ENCODE measurements at regions not wholly inside any gene's neighbourhood (a gene's known extent, or its start where the extent isn't known, plus 50 kb on each side); places are given as distances from the start of the nearest gene placed in this dataset.

DNA sequence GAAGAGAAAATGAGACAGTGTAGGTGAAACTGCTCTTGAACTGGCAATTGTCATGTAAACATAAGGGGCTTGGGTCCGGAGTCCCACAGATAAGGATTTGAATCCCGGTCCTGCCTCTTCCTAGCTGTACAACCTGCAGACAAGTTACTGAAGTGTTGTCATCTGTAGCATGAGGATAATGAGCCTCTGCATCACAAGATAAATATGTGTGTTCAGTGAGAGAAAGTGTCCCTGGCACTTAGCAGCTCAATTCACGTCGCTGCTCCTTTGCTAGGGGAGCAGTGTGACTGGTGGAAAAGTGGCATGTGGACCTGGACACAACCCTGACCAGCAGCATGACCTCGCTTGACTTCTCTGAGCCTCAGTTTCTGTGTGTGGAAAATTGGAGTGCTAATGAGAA lies 73.7 kb upstream of the NECTIN1 start:
- no peak for DNase-seq (ENCODE audit: low read depth in 4 of 4, low spot score in 2 of 4)

DNA sequence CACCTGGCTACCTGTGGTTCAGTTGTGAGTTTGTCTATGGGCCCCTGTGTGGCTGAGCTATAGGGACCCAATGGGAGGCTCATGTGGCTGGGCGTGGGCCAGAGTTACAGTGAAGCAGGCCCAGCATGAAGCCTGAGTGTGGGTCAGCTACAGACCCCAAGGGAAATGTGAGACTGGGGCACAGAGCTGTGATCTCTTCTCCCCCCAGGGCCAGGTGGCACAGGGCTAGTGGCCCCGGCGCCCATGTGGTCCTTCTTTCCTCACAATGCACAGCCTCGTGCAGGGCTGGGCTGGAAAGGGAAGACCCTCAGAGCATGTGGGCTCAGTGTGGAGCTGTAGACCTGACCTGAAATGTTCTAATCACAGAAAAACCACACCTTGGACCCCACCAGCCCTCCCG lies 71.6 kb upstream of the NECTIN1 start:
- no peak for DNase-seq (ENCODE audit: low read depth in 4 of 4, low spot score in 2 of 4)

DNA sequence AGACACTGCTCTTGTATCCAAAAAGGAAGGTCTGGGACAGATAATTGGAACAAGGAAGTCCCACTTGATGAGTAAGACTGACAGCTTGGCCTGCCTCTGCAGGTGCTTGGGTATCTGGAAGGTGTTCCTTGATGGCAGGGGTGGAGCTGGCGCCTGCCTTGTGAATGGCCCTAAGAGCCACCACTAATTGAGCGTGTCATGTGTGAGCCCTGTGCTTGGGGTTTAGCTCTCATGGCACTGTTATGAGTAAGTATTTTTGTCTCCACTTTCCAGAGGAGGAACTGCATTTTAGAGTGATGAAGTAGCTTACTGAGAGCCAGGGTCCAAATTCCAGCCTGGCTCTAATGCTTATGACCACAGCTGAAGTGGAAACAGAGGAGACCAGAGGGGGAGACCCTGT lies 71.2 kb upstream of the NECTIN1 start:
- no peak for DNase-seq (ENCODE audit: low read depth in 4 of 4, low spot score in 2 of 4)

DNA sequence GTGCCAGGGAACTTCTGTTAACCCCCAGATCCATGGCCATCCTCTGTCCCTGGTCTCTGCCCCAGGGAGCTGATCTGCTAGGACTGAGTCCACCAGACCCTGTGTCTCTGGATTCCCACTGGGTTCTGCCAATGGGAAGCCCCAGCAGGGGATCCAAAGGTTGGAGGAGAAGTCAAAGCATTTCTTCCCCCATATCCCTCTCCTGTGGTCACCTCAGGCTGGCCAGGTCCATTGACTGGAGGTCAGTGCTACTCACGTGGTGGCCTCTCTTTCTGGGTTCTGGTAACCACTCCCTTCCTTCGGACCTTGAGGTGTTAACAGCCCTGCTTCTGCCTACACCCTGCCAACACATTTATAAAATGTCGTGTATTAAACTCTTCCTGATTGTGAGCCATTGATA lies 69.7 kb upstream of the NECTIN1 start:
- no peak for DNase-seq (ENCODE audit: low read depth in 4 of 4, low spot score in 2 of 4)

DNA sequence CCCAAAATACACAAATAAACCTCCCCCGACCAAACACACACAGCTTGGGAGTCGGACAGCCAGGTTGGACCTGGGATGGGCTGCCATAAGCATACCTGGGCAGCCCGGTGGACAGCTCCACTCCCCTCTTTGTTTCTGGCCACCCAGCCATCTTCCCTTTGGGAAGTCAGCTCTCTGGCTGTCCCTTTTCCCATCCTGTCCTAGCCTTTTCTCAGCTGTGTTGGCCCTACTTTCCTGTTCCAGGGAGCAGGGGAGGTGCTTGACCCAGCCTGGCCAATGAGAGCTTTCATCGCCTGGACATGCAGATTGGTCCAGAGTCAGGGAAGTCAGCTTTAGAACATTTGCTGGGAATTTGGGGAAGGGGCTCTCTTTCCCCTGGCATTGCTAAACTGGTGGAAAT lies 68.7 kb upstream of the NECTIN1 start:
- no peak for DNase-seq (ENCODE audit: low read depth in 4 of 4, low spot score in 2 of 4)

DNA sequence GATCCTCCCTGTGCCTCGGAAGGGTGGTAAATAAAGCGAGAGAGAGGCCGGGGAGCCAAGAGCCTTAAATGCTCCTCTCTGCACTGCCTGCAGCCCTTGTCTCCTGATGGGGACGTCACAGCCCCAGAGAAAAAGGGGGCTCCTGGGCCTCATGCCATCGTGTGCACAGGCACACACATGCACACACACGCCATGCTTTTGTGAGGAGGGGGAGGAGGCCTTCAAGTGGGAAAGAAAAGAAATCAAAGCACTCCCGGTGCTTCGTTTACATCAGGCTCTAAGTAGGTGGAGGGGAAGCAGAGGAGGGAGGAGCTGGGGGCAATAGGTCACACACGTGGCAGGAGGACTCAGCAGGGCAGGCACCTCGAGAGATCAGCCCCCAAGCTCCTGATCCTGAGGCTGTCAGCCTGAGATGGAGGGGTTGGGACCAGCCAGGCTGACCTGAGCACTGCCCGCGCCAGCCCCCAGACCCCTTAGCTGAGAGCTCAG lies 68.2 kb upstream of the NECTIN1 start:
- DNase-seq (ENCODE audit: low read depth in 4 of 4, low spot score in 2 of 4), result no peak

DNA sequence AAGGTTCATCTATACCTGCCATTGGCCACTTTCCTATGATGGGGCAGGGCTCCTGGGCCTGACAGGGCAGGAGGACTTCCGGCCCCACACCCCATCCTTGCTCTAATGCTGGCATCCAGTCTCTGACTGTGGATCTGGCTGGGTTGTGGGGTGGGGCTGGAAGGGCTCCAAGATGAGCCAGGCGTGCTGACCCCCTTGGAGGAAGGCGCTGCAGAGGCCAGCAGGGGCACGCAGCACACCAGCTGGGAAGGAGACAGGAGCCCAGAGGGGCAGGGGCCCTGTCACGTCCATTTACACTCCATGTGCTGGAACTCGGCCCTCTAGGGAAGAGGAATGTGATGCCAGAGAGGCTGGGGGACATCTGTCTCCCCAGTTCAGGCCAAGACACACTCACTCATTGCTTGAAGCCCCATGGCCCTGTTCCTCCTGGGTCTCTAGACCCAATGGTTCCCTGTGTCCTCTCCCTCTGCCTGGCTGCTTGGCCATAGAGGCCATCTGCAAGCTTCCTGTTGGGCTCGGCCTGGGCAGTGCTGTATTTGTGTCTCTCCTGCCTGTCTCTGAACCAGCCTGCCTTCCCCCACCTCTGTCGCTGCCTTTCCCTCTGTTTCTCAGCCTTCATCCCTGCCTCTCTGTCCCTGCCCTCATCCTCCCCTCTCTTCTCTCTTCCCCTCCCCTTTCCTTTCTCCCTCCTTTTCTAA lies 67.5 kb upstream of the NECTIN1 start:
- DNase-seq (ENCODE audit: low read depth in 4 of 4, low spot score in 2 of 4), result no peak

DNA sequence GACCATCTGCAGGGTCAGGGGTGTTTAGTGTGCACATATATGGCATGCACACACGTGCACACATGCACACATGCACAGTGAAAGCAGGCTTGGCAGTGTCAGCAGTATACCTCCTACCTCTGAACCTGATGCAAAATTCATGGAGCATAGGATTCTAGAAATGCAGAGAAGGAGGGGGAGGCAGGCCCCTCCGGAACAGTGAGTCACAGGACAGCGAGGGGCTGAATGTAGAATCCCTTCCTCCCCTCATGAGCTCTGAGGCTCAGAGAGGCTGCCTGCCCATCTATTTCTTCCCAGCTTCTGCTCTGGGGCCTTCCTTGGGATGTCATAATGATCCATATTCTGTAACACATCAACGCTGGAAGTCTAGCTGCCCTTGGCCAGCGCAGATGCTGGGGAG lies 66.7 kb upstream of the NECTIN1 start:
- DNase-seq (ENCODE audit: low read depth in 4 of 4, low spot score in 2 of 4), result no peak

DNA sequence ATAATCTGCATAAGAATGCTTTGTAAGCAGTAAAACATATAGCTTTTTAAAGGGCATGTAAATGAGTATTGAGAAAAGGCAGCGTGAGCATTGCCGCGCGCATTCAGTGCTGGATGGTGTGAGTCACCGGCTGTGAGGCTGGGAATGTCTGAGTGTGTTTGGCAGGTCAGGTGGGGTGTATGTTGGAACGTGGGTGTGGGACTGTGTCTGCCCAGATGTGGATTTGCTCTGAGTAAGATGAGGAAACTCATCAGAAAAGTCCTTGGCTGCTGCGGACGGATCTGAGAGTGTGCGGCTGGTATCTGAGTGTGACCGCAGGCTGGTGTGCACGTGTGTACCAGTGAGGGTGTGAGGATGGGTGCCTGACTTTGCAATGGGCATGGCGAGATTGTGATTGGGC lies 66.2 kb upstream of the NECTIN1 start:
- no peak for DNase-seq (ENCODE audit: low read depth in 4 of 4, low spot score in 2 of 4)

DNA sequence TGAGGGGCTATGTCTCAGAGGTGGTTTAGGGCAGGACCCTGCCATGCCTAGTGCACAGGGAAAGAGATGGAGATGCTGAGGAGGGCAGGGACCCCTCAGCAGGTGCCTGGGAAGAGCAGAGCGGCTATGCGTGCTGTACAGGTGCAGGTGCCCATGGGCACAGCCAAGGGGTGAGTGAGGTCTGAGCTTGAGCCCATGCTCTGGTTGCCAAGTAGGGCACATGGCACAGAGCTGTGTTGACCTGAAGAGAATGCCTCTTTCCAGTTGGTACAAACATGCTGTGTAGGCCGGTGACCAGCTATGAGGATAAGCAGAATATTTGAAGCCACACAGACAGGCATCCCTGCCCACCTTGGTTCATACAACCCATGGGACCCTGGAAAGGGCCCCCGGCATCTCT lies 65.8 kb upstream of the NECTIN1 start:
- DNase-seq (ENCODE audit: low read depth in 4 of 4, low spot score in 2 of 4), result no peak

DNA sequence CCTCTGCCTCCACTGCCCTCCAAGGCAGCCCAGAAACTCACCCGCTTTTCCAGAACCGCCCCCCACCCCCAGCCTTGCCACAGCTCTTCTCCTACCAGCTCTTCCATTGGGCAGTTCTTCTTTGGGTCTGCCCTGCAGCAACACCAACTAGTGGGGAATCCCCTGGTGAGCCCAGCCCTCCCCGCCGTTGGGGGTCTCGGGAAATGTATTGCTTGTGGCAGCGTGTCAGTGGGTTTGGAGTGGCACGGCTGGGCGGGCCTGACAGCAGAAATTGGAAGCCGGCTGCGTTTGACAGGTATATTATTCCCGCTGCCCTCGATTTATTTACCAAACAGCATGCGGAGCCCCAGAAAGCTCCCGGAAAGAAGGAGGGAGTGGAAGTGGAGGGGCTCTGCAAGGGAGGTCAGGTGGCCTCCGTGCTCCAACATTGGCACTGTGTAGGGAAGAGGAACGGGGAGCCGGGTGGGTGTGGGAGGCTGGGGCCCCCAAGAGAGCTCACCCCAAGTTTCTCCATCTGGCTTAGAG lies 65.2 kb upstream of the NECTIN1 start:
- no peak for DNase-seq (ENCODE audit: low read depth in 4 of 4, low spot score in 2 of 4)

DNA sequence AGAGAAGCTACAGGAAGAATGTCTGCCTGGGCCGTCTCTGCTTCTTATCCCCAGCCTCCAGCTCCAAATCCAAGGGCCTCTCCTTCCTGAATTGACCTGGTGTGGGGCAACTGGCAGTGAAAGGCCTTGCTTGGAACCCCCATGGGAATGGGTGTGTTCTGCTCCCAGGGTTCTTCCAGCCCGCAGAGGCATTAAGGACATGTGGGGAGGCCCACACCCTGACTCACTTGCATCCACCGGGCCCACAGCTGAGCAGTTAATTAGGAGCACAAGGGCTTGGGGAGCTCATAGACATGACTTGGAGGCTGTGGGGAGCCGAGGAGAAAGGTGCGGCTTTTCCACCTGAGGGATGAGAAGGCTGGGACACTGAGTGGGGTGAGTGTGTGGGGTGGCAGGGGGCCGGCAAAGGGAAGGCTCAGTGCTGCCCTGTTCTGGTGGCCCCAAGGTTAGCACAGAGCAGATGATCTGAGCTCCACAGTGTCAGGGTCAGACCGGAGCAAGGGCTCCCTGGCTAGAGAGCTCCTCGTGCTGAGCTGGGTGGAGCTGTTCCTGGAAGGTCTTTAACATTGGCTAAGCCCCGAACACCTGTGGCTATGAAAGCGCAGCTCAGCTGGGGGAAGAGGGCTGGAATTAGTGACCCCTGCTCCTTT lies 64.5 kb upstream of the NECTIN1 start:
- DNase-seq (ENCODE audit: low read depth in 4 of 4, low spot score in 2 of 4), result no peak

DNA sequence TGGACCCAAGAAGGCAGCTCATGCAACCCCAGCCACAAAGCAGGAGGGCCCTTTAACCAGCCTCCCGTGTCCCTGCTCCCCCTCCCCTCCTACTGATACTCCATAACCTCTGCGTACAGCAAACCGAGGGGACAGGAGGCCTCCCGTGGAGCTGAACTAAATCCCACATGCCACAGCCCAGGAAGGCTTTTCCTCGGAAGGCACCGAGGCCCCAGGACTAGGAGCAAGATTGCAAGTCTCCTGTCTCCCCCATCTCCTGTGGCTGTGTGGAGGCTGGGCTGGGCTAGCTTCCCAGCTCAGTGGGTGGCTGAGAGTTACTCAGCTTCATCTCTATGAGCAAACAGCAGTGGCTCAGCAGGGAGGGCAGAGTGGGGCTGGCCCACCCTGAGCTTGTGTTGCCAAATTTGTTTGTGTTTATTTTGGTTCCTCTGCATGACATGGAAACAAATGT lies 62.7 kb upstream of the NECTIN1 start:
- no peak for DNase-seq (ENCODE audit: low read depth in 4 of 4, low spot score in 2 of 4)

DNA sequence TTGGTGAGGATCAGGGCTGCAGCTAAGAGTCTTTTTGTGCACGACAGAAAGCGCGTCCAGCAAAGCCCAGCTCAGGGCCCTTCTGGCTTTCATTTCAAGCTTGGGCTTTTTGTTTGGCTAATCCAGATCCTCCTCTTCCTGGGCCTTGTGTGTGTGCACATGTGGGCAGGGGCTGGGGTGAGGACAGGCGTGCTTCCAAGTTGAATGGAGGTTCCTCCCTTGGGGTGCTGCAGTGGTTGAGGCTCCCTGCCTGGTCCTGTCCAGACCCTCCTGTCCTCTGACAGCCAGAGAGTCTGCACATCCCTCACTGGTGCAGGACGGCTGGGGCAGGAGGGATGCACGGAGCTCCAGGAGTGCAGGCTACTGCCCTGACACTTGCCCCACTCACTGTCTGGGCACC lies 62.0 kb upstream of the NECTIN1 start:
- no peak for DNase-seq (ENCODE audit: low read depth in 4 of 4, low spot score in 2 of 4)

DNA sequence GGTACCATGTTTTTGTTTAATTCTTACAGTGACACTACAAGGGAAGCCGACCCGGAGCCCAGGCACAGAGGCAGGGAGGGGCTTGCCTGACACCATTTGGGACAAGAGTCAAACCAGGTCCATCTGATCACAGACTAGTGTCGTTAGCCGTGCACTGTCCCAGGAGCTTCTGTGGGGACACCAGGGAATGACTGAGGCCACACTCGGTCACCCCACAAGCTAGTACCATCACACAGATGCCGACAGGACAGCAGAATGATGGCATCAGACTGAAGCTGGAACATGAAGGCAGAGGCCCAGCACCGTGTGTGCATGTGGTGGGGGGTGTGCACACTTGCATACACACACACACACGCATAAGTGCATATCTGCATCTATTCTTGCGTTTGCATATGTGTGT lies 61.5 kb upstream of the NECTIN1 start:
- no peak for DNase-seq (ENCODE audit: low read depth in 4 of 4, low spot score in 2 of 4)

DNA sequence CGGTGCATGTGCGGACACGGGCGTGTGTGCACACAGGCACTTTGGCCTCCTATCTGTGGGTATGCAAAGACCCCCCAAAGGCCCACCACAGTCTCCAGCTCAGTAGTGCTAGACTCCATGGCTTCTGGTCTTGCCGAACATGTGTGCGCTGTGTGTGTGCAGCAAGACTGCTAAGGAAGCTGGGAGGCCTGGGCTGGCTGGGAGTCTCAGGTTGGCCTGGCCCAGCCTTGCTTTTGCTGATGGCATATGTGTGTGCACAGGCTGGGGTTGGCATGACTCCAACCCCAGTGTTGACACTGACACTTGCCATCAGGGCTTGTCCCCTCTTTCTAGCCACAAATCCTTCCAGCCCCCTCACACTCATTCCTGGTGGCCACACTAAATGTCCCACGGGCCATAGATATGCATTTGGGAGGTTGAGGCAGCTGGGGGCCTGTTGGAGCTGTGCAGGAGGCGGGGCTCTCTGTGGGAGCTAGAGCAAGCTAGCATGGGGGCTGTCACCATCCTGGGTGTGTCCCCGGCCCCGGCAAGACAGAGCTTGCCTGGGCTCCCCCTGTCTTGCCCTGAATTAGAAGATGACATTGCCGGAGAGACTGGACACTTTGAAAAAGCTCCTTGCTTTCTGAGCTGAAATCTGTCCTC lies 60.9 kb upstream of the NECTIN1 start:
- no peak for DNase-seq (ENCODE audit: low read depth in 4 of 4, low spot score in 2 of 4)

DNA sequence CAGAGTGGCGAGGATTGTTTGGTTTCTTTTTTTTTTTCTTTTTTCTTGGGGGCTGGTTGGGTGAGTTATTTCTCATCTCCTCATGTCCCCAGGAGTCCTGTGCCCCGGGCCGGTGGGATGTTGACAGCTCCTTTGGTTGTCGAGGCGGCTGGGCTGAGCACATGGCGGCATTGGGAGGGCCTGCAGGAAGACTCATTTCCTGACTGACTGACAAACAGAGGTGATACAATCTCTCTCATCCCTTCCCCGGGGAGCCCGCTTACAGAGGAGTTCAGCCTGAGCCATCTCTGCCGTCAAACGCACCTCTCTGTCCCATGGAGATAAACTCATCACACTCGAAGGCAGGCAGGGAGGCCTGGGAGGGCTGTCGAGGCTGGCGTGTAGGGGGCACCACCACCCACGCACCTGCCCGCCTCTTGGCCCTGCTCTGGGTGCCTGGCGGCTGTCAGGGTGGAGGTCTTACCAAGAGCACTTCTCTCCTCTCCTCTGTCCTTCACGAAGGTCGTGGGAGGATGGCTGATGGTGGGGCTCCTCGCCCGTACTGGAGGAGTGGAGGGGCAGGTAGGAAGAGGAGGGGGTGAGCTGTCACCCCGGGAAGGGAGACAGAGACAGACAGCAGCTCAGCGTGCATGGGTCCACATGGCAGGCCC lies 60.0 kb upstream of the NECTIN1 start:
- DNase-seq (ENCODE audit: low read depth in 4 of 4, low spot score in 2 of 4), result no peak

DNA sequence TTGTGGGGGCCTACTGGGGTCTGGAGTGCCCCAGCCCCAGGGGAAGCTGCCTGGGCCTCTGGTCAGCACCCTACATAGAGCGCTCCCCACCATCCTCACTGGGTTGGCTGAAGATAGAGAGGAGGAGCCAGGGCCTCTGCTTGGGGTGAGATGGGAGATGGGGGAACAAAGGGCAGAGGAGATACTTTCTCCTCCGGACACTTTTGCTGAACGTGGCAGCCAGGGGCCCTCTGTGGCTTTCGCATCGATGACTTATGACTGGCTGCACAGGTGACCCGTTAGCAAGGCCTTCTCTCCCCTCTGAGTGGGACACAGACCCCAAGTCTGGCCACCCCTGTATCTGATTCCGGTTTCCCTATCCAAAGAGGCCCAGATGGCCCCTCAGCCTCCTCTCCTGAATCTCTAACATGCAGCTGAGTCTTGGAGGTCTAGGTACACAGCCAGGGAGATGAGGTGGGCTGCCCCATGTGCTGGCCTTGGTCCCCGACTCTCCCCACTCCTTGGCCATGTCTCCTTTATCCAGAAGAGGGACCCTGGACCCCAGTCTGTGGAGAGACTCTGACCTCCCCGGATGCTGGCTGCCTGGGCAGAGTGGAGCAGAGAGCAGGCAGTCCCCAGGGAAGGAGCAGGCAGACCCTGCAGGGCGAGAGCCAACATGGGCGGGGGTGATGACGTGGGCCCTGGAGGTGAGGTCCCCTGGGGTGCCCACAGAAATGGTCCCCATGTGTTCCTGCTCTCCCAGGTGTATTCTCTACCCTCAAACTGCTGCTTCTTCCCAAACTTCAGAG lies 59.3 kb upstream of the NECTIN1 start:
- DNase-seq (ENCODE audit: low read depth in 4 of 4, low spot score in 2 of 4), result no peak

DNA sequence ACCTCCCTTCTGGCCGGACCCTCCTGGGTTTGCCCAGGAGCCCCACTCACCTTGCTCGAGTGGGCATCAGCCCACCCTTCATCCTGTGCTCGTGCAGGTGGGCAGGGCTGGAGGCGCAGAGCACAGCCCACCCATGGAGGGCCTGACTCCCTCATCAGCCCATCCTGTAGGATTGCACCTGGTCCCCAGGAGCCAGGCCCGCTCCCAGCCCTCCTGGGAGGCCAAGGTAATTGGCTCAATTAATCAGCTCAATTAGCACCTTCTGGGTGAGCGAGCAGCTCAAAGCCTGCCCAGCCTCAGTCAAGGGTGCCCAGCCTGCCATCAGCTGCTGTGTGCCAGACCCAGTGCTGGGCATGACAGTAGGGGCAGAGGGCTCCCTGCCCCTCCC lies 58.1 kb upstream of the NECTIN1 start:
- DNase-seq (ENCODE audit: low read depth in 4 of 4, low spot score in 2 of 4), result no peak

DNA sequence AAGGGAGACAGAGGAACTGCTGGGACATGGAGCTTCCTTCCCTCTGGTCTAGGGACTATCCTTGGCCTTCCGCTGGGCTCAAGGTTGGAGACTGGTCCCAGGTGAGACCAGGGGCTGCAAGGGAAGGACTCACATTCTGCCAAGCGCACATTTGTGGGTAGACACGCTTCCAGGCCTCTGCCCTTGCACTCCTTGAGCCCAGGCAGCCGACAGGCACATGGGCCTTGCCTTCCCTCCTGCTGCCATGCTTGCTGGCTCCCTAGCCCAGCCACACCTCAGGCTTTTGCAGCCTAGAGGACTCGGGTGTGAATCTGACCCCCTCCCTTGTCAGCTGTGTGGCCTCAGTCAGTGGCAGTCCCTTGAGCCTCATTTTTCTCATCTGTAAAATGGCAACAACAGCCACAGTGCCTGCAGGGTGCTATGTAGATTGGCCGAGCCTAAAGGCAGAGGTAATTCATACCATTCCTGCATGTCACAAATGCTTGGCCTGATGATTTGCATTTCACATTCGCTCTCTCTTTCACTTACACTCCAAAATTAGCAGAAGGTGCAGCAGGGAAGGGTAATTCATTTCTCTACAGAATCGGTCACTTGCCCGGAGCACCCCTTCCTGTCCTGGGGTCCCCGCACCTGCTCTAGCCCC lies 57.6 kb upstream of the NECTIN1 start:
- no peak for DNase-seq (ENCODE audit: low read depth in 4 of 4, low spot score in 2 of 4)
